ENCODE measurements at regions not wholly inside any gene's neighbourhood (a gene's known extent, or its start where the extent isn't known, plus 50 kb on each side); places are given as distances from the start of the nearest gene placed in this dataset.

GRCh38 chr1:232225336-232226131 lies 404.4 kb downstream of the SIPA1L2 start:
- DNase-seq, result no peak

DNA sequence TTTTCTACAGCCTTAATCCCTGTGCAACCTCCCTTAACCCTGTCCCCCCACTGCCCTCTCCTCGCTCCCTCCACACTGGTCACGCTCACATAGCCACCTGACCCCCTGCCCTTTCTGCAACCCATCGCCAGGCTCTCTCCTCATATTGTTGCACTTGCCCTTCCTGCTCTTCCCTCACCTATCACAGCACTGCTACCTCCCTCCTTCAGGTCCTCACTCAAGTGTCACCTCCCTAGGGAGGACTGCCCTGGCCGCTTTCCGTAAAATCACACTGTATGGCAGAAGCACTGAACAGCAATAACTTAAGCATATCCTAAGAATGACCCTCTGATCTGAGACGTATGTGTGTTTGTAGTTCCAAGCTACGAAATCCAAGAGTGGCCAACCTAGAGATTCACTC lies 406.0 kb downstream of the SIPA1L2 start:
- no peak for DNase-seq

- DNase-seq, result no peak
Observed at GRCh38 chr1:232223183-232223708, 406.7 kb downstream of the SIPA1L2 start.

DNA sequence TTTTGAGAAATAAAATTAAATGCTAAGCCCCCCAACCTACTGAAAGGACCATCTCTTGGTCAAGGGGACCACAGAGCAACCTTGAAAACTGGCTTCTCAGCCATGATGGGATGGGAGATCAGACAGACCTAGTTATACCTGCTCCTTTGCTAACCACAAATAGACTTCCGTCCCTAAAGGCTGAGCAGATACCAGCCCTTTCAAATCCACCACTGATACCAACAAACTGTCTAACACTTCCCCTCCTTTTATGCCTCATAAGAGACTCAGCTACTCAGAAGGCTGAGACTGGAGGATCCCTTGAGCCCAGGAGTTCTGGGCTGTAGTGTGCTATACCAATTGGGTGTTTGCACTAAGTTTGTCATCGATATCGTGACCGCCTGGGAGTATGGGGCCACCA lies 407.3 kb downstream of the SIPA1L2 start:
- no peak for DNase-seq

GRCh38 chr1:232221802-232222499 lies 408.0 kb downstream of the SIPA1L2 start:
- no peak for DNase-seq

DNA sequence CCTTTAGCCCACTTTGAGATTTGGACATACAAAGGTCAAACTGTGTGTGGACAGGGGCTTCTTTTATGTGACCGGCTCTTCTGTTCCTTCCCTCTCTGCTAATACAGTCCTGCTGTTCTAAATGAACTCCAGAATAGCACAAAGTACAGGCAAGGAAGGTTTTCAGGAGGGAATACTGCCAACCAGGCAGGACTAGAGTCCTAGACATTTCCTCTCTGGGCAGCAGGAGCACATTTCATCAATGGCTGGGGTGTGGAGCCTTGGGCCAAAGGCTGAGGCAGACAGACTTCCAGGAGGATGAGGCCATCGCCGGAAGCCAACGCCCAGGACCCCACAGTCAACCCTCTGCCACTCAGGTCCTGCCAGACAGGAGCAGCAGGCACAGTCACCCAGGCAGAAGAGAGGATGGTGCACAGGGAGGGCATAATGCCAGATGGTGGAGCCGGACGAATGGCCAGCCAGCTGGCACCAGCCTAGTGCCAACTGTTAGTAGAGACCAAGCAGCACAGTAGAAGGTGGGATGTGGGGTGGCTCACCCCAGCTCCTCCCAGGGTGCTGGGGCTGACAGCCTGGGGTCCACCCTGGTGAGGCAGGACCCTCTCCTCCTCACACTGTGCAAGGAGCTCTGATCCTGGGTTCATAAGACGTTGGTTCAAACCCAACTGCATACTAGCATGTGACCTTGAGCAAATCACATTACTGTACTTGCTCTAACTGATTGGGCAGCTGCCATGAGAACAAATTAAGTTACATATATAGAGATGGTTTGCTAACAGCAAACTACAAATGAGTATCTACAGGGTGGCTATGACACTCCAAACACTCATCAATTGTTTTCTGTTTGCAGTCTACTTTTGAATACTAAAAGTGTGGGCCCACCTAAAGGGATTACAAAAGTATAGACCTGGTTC lies 410.7 kb downstream of the SIPA1L2 start:
- no peak for DNase-seq

DNA sequence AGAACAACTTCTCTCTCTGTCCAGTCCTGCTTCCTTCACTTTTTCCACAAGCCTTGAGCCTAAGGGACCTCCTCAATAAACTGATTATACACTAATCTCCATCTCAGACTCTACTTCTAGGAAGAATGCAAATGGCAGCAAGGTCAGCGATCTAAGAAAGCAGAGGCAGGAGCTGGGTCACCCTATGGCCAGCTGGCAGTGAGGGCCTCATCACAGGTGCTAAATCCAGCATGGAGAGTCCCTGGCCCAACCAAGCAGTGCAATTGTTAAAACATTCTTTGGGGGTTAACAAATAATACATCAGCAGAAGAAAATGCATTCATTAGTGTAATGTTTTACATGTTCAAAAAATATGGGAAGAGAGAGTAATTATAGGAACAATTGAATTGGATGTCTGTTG lies 416.0 kb downstream of the SIPA1L2 start:
- no peak for DNase-seq

- no peak for DNase-seq
Observed at GRCh38 chr1:232212253-232212652, 417.7 kb downstream of the SIPA1L2 start.

GRCh38 chr1:232211149-232211548 lies 418.8 kb downstream of the SIPA1L2 start:
- no peak for DNase-seq

DNA sequence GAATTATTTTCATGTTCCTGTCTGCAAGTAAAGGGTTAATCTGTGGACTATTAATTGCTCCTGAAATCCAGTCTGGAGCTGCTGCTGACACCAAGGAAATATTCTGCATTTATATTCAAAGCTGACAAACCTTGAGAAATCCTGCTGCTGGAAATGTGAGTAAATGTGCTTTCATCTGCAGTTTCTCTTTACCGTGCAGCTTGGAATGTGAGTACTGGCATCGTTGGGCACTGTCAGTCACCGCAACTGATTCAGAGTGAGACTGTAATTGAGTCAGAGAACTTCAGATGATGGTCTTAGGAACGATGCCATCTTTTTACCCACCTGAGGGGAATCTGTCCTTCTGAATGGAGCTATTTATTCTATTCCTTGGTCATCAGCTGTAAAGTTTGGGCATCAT lies 420.6 kb downstream of the SIPA1L2 start:
- DNase-seq, result no peak

- no peak for DNase-seq
Observed at GRCh38 chr1:232207073-232207866, 422.7 kb downstream of the SIPA1L2 start.

GRCh38 chr1:232204269-232204668 lies 425.7 kb downstream of the SIPA1L2 start:
- no peak for DNase-seq

DNA sequence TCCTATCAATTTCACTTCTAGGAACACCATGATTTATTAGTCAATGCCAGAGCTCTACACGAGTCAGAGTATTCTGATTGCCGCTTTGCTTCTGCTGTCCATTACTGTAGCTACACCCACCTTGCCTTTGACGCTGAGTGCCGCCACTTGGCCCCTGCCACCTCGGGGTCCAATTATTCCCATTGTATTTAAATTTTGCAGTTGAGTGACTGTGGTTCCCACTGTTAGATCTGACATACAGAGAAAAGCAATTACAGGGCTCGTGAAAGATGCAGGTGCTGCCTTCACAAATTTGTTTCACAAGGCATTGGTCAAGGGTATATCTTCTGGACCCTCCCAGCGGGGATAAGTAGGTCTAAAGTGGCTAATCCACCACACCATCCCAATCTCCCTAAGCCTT lies 428.9 kb downstream of the SIPA1L2 start:
- DNase-seq, result no peak

DNA sequence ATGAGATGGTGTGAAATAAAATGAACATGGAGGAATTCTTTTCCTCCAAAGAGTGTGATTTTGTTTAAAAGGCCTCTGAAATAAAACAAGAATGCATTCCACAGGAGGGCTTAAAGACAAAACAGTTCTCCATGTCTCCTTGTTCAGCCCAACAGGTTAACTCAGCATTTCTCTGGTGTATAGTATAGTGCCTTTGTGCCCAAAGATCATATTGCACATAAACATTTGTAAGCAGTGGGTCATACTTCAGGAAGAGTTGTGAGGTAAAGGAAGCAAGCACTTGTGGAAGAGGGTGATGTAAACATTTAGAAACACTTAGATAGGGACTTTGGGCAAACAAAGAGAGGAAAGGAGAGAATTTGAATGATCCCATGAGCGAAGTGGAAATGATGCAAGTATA lies 433.9 kb downstream of the SIPA1L2 start:
- no peak for DNase-seq

DNA sequence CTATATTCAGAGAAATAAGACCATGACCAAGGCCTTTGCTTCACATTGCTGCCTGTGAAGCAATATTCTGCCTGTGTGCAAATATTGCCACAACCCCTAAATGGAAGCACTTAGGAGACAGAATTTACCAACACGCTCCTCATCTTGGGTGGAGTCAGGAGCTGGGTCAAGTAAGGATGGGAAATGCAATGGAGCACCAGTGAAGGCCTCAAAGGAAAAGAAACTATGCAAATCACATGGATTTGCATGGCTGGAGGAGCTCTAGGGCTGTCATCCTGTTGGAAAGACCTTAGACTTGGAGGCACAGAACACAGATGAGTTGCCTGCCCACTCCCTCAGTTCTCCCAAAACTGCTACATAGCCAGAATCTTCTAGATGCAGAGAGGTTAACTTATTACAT lies 435.5 kb downstream of the SIPA1L2 start:
- DNase-seq, result no peak

DNA sequence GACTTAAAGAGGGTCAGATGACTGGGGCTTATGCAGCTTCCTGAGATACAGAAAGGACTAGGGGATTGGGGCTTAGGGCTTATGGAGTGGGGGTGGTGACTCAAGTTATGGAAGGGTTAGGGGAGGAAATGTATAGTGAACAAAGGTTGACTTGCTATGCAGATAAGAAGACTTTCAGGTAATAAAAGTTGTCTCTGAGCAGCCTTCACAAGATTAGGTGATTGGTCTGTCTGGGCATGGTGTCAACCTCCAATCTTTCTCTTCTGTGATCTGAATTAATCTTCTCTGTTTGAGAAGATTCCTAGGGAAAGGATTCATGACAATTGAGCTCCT lies 436.5 kb downstream of the SIPA1L2 start:
- no peak for DNase-seq

GRCh38 chr1:232192781-232193450 lies 437.0 kb downstream of the SIPA1L2 start:
- DNase-seq, result no peak

- DNase-seq, result no peak
Observed at GRCh38 chr1:232191560-232191959, 438.4 kb downstream of the SIPA1L2 start.

- no peak for DNase-seq
Observed at GRCh38 chr1:232188318-232188717, 441.6 kb downstream of the SIPA1L2 start.

- DNase-seq, result no peak
Observed at GRCh38 chr1:232186931-232187330, 443.0 kb downstream of the SIPA1L2 start.

DNA sequence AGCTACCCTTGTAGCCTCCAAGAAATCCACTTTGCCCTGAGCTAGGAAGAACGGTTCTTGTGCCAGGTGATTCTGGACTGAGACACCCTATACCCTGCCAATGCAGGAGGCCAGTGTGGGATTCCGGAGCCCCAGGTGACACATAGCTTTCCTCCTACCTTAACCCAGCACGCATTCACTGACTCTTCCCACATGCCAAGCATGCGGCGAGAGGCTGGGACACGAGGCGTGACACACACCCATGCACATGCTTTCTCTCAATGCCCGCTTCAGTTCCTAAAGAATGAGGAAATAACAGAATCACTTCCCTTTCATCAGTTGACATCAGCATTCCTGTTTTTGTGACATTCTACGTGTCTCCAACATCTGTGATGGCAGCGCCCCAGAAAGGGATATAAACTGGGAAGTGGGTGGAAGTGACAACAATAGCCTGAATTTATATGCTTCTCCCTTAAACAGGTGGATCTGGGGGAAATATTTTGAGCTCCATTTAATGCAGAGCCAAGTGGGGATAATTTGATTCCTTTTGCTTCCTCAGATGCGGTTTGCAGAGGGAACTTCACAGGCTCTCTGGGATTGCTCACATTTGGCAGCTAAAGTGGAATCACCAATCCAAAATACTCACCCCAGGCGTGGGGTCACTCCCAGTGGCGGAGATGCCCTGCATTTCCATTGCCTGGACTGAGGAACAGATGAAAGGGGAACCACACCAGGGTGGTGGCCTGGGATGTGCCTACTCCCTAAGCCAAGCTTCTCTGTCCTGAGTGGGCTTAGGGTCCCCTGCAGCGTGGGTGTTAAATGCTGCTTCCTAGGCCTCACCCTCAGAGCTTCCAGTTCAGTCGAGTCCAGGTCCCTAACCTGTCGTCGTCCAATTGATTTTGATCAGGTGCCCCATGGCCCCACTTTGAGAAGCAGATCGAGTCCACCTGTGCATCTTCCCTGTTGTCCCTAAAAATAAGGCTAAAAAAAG lies 445.1 kb downstream of the SIPA1L2 start:
- no peak for DNase-seq
